ENCODE measurements at regions not wholly inside any gene's neighbourhood (a gene's known extent, or its start where the extent isn't known, plus 50 kb on each side); places are given as distances from the start of the nearest gene placed in this dataset.
"Not testable (repeated sequence)": the region's sequence is repeated elsewhere in the genome, so short reads cannot be mapped to it uniquely, and the experiment has no call there.

DNA sequence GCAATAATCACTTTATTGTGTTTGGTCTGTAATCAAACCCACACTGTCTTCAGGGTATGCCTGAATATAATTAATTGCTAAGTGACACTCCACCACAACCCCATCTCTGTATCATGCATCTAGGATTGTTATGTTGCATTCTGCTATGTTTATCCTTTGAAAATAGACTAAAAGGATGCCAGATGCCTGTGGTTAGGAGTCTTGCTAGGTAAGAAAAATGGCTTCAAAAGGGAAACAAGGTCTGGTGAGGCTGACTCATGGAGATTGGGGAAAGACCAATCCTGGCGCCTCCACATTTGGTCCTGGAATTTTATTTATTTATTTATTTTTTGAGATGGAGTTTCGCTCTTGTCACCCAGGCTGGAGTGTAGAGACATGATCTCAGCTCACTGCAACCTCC lies 360.5 kb upstream of the SLC7A11 start:
- intact Hi-C loops (cut with micrococcal nuclease) = no loop called here

DNA sequence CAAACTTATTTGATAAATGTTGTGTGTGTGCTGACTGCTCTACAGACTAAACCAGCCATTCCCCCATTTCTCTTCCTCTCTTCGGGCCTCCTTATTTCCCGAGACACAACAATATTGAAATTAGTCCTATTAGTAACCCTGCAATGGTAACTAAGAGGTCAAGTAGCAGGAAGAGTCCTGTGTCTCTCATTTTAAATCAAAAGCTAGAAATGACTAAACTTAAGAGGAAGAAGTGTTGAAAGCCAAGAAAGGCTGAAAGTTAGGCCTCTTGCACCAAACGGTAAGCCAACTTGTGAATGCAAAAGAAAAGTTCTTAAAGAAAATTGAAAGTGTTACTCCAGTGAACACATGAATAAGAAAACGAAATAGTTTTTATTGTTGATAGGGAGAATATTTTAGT lies 357.8 kb upstream of the SLC7A11 start:
- Mint-ChIP-seq H3K4me1 (ENCODE audit: low read depth) (no peaks in the 10 kb centered on the region), H3K27ac (no peak overlapping the region)

More for the DNA sequence above, 360.5 kb upstream of the SLC7A11 start:
- H3K36me3 Mint-ChIP-seq (ENCODE audit: low read depth) = no peaks in the 10 kb centered on the region
- H3K9me3 Mint-ChIP-seq = peaks cover 6% of the 10 kb centered on the region
- no peaks in the 10 kb centered on the region for H3K27me3 Mint-ChIP-seq
- H3K4me3 Mint-ChIP-seq = no peak overlapping the region
- H3K27ac Mint-ChIP-seq = no peak overlapping the region
- no peaks in the 10 kb centered on the region for H3K4me1 Mint-ChIP-seq (ENCODE audit: low read depth)

GRCh38 chr4:138598226-138598625 lies 356.1 kb upstream of the SLC7A11 start:
- H3K4me1 Mint-ChIP-seq (ENCODE audit: low read depth) = no peaks in the 10 kb centered on the region

More for the DNA sequence above, 357.8 kb upstream of the SLC7A11 start:
- no peaks in the 10 kb centered on the region for H3K36me3 Mint-ChIP-seq (ENCODE audit: low read depth)
- H3K9me3 Mint-ChIP-seq = peaks cover 6% of the 10 kb centered on the region
- intact Hi-C loops (cut with micrococcal nuclease) = no loop called here
- no peak overlapping the region for H3K4me3 Mint-ChIP-seq
- no peaks in the 10 kb centered on the region for H3K27me3 Mint-ChIP-seq

GRCh38 chr4:138596896-138597295 lies 354.7 kb upstream of the SLC7A11 start:
- Mint-ChIP-seq H3K27ac (no peak overlapping the region), H3K9me3 (peaks cover 6% of the 10 kb centered on the region), H3K36me3 (ENCODE audit: low read depth) (no peaks in the 10 kb centered on the region), H3K27me3 (peaks cover 5% of the 10 kb centered on the region), H3K4me1 (ENCODE audit: low read depth) (no peaks in the 10 kb centered on the region), H3K4me3 (no peak overlapping the region)
- intact Hi-C loops (cut with micrococcal nuclease) = no loop called here

More at GRCh38 chr4:138598226-138598625, 356.1 kb upstream of the SLC7A11 start:
- H3K9me3 Mint-ChIP-seq = peaks cover 6% of the 10 kb centered on the region
- no peak overlapping the region for H3K4me3 Mint-ChIP-seq
- no peaks in the 10 kb centered on the region for H3K36me3 Mint-ChIP-seq (ENCODE audit: low read depth)
- intact Hi-C loops (cut with micrococcal nuclease) = no loop called here
- no peak overlapping the region for H3K27ac Mint-ChIP-seq
- H3K27me3 Mint-ChIP-seq = no peaks in the 10 kb centered on the region

DNA sequence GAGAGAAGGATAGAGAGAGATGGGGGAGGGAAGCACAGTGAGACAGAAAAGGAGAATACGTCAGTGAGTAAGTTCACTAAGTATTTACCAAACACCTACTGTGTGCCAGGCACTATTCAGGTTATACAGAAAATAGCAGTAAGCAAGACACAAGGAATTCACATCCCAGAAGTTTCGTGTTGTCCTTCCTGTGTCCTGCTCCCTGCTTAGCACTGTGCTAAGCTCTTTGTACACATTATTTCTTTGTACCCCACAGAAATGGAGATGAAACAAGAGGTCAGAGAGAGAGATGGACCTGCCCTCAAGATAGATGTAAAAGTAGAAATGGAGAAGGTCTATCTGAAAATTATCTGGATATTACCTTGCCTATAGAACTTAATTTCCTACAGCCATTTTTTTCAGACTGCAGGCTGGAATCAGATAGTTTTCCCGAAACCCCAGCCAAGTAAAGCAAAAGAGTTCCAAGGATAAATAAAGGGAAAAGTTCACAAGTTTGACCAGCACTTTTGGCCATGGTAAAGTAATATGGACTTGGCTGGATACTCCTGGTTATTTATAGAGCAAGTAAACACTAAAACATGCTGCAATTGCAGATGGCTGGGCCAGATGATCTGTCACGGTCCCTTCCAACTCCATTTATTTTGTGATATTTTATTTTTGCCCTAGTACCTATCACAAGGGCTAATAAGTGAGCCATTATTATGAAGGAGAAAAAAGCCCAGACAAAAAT lies 353.7 kb upstream of the SLC7A11 start:
- H3K27me3 Mint-ChIP-seq = peaks cover 5% of the 10 kb centered on the region
- no peaks in the 10 kb centered on the region for H3K4me1 Mint-ChIP-seq (ENCODE audit: low read depth)
- no peaks in the 10 kb centered on the region for H3K36me3 Mint-ChIP-seq (ENCODE audit: low read depth)
- H3K27ac Mint-ChIP-seq = no peak overlapping the region
- intact Hi-C loops (cut with micrococcal nuclease) = no loop called here
- H3K9me3 Mint-ChIP-seq = no peaks in the 10 kb centered on the region
- H3K4me3 Mint-ChIP-seq = no peak overlapping the region

DNA sequence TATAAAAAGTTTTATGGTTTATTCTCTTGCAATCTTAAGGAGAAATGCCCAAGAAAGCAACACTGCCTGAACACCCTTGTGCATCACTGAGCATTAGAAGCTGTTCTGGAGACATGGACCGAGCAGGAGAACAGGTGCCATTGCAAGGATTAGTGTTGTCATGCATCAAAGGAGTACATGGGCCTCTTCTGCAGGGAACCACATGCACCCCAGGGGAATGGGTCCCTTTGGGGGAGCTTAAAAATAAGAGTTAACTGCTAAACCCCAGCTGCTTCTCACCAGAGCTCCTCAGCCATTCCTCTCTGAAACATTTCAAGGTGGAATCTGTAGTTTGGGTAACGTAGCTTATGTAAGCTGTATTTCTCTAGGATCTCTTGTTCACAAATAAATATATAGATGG lies 353.0 kb upstream of the SLC7A11 start:
- no peak overlapping the region for H3K4me3 Mint-ChIP-seq
- H3K36me3 Mint-ChIP-seq (ENCODE audit: low read depth) = no peaks in the 10 kb centered on the region
- intact Hi-C loops (cut with micrococcal nuclease) = no loop called here
- H3K27ac Mint-ChIP-seq = no peak overlapping the region
- peaks cover 5% of the 10 kb centered on the region for H3K27me3 Mint-ChIP-seq
- no peaks in the 10 kb centered on the region for H3K4me1 Mint-ChIP-seq (ENCODE audit: low read depth)
- H3K9me3 Mint-ChIP-seq = no peaks in the 10 kb centered on the region

- Mint-ChIP-seq H3K4me3 (no peak overlapping the region), H3K4me1 (ENCODE audit: low read depth) (no peaks in the 10 kb centered on the region), H3K27me3 (peaks cover 5% of the 10 kb centered on the region), H3K36me3 (ENCODE audit: low read depth) (no peaks in the 10 kb centered on the region), H3K27ac (no peak overlapping the region), H3K9me3 (no peaks in the 10 kb centered on the region)
- intact Hi-C loops (cut with micrococcal nuclease) = no loop called here
These were observed 350.6 kb upstream of the SLC7A11 start for GRCh38 chr4:138592796-138593195.

DNA sequence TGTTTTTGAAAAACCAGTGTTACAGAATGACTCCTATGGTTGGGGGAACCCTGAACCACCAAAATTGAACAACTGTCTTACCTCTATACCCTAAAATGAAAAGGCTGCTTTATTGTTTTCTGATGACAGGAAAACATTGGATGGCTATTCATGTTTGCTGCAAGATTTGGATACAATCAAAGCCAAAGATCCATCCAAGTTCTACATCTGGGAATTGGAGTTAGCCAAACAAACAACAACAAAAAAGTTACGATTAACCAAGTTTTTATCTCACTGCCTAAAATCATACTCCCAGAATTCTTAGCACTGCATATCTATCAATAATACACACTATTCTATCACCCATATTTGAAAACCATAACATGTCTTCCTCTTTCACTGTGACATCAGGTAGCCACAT lies 349.7 kb upstream of the SLC7A11 start:
- Mint-ChIP-seq H3K9me3 (no peaks in the 10 kb centered on the region), H3K4me3 (no peak overlapping the region), H3K27me3 (peaks cover 5% of the 10 kb centered on the region), H3K36me3 (ENCODE audit: low read depth) (no peaks in the 10 kb centered on the region), H3K27ac (no peak overlapping the region), H3K4me1 (ENCODE audit: low read depth) (no peaks in the 10 kb centered on the region)
- intact Hi-C loops (cut with micrococcal nuclease) = no loop called here

DNA sequence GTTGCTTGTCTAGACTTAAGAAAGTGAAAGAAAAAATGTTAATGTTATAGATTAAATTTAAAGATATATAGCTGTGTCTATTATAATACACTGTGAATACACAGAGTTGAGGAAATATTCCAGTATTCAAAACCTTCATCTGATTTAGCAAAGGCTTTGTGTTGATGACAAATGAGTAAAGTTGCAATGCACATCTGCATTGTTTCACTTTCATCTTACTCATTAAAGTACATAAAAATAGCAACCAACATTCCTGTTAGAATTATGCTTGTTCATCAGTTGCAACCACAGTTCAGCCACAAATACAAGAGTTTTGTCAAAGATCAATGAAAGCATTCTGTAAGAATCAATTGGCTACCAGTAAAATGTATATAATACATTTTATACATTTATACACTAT lies 346.4 kb upstream of the SLC7A11 start:
- Mint-ChIP-seq H3K36me3 (ENCODE audit: low read depth) (no peaks in the 10 kb centered on the region), H3K27me3 (peaks cover 9% of the 10 kb centered on the region), H3K27ac (no peak overlapping the region), H3K4me3 (no peak overlapping the region), H3K9me3 (no peaks in the 10 kb centered on the region), H3K4me1 (ENCODE audit: low read depth) (no peaks in the 10 kb centered on the region)
- intact Hi-C loops (cut with micrococcal nuclease) = no loop called here

DNA sequence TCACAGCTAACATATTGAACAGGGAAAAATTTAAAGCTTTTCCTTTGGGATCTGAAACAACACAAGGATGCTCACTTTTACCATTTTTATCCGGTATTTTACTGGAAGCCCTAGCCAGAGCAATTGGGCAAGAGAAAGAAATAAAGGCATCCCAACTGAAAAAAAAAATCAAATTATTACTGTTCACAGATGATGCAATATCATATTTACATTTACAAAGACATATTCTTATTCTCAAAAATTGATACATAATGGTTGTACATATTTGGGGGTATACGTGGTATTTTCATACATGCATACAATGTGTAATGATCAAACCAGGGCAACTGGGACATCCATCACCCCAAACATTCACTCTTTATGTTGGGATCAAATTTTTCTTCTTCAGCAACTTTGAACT lies 337.0 kb upstream of the SLC7A11 start:
- H3K27ac Mint-ChIP-seq = no peak overlapping the region
- peaks cover 15% of the 10 kb centered on the region for H3K9me3 Mint-ChIP-seq
- intact Hi-C loops (cut with micrococcal nuclease) = no loop called here

GRCh38 chr4:138577826-138578225 lies 335.7 kb upstream of the SLC7A11 start:
- H3K4me3 Mint-ChIP-seq; H3K27ac Mint-ChIP-seq; H3K27me3 Mint-ChIP-seq; H3K4me1 Mint-ChIP-seq (ENCODE audit: low read depth); H3K36me3 Mint-ChIP-seq (ENCODE audit: low read depth); intact Hi-C loops (cut with micrococcal nuclease): not testable (repeated sequence)
- peaks cover 15% of the 10 kb centered on the region for H3K9me3 Mint-ChIP-seq

More for the DNA sequence above, 337.0 kb upstream of the SLC7A11 start:
- no peaks in the 10 kb centered on the region for H3K36me3 Mint-ChIP-seq (ENCODE audit: low read depth)
- no peak overlapping the region for H3K4me3 Mint-ChIP-seq
- H3K4me1 Mint-ChIP-seq (ENCODE audit: low read depth) = no peaks in the 10 kb centered on the region
- H3K27me3 Mint-ChIP-seq = no peaks in the 10 kb centered on the region

GRCh38 chr4:138577145-138577544 lies 335.0 kb upstream of the SLC7A11 start:
- no peaks in the 10 kb centered on the region for H3K27me3 Mint-ChIP-seq
- no peak overlapping the region for H3K4me3 Mint-ChIP-seq
- H3K36me3 Mint-ChIP-seq (ENCODE audit: low read depth) = no peaks in the 10 kb centered on the region
- H3K4me1 Mint-ChIP-seq (ENCODE audit: low read depth) = no peaks in the 10 kb centered on the region
- peaks cover 15% of the 10 kb centered on the region for H3K9me3 Mint-ChIP-seq
- no peak overlapping the region for H3K27ac Mint-ChIP-seq
- intact Hi-C loops (cut with micrococcal nuclease) = no loop called here

DNA sequence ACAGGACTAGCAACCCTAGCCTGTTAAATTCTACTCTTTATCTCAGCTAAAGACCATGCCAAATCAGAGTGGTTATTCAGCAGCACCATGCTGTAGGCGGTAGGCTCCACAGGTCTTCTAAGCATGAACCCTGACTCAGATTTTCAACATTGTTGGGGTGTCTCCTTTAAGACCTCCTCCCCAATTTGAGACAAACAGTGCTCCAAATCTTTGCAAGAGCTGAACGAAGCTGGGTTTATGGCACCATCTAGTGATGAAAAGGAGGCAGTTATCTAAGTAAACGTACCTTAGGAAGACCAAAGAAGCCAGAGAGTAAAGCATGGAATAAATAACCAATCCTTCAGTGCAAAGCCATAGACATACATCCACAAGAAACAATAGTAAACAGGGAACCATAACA lies 334.5 kb upstream of the SLC7A11 start:
- H3K36me3 Mint-ChIP-seq (ENCODE audit: low read depth) = no peaks in the 10 kb centered on the region
- no peak overlapping the region for H3K27ac Mint-ChIP-seq
- H3K4me1 Mint-ChIP-seq (ENCODE audit: low read depth) = no peaks in the 10 kb centered on the region
- H3K9me3 Mint-ChIP-seq = peaks cover 15% of the 10 kb centered on the region
- no peaks in the 10 kb centered on the region for H3K27me3 Mint-ChIP-seq
- H3K4me3 Mint-ChIP-seq = no peak overlapping the region
- intact Hi-C loops (cut with micrococcal nuclease) = no loop called here

DNA sequence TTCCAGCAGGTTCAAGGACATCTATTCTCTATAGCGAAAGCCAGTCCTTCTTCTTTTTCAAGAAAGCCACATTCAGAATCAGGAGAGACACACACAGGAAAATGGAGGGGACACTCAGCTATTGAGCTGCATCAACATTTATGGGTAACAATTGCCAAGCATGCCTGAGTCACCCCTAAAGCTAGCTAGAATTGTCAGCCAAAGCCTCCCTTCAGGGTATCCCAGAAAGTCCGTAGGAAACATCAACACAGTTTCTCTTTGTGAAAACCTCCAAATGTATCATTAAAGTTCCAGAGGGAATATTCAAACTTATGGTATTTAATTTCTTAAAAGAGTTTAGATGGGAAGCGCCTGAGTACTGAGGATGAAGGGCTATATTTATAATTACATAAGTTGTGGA lies 331.1 kb upstream of the SLC7A11 start:
- H3K4me3 Mint-ChIP-seq = no peak overlapping the region
- intact Hi-C loops (cut with micrococcal nuclease) = no loop called here
- no peaks in the 10 kb centered on the region for H3K36me3 Mint-ChIP-seq (ENCODE audit: low read depth)
- peaks cover 13% of the 10 kb centered on the region for H3K9me3 Mint-ChIP-seq
- H3K27me3 Mint-ChIP-seq = no peaks in the 10 kb centered on the region
- no peak overlapping the region for H3K27ac Mint-ChIP-seq
- H3K4me1 Mint-ChIP-seq (ENCODE audit: low read depth) = no peaks in the 10 kb centered on the region

DNA sequence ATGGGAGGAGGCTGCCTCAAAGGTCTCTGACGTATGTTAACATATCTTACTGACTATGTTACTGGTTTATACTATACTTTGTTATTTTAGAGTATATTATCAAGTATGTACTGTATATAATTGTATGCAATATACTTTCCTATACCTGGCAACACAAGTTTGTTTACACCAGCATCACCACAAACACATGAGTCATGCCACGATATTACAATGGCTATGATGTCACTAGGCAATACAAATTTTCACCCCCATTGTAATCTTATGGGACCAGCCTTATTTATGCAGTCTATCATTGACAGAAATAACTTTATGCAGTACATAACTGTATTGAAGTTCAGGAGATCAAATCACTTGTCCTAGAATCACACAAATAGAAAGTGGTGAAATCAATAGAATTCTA lies 329.9 kb upstream of the SLC7A11 start:
- intact Hi-C loops (cut with micrococcal nuclease) = no loop called here
- Mint-ChIP-seq H3K27me3 (no peaks in the 10 kb centered on the region), H3K9me3 (peaks cover under 1% of the 10 kb centered on the region), H3K36me3 (ENCODE audit: low read depth) (no peaks in the 10 kb centered on the region), H3K4me1 (ENCODE audit: low read depth) (no peaks in the 10 kb centered on the region), H3K4me3 (no peak overlapping the region), H3K27ac (no peak overlapping the region)

All from dendritic cell treated with granulocyte-macrophage colony-stimulating factor and Interleukin-4, amounts not matched to agents 40 ng/mL and 50 ng/mL, for 4 days (primary cell).